ENCODE measurements at regions not wholly inside any gene's neighbourhood (a gene's known extent, or its start where the extent isn't known, plus 50 kb on each side); places are given as distances from the start of the nearest gene placed in this dataset.

DNA sequence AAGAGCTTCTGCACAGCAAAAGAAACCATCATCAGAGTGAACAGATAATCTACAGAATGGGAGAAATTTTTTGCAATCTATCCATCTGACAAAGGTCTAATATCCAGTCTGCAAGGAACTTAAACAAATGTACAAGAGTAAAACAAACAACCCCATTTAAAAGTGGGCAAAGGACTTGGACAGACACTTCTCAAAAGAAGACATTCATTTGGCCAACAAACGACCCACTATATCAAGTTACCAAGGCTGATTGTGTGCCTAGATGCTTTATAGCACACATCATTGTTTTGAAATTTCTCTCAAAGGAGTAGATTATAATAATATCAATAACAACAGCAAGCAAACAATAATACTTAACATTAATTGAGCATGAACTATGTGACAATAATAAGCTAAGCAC lies 117.1 kb downstream of the TFPI2 start:
- TF ChIP-seq POLR2A (IDR thresholded peaks at IDR 0.05), result no peak
- TF ChIP-seq, protein P1, sequence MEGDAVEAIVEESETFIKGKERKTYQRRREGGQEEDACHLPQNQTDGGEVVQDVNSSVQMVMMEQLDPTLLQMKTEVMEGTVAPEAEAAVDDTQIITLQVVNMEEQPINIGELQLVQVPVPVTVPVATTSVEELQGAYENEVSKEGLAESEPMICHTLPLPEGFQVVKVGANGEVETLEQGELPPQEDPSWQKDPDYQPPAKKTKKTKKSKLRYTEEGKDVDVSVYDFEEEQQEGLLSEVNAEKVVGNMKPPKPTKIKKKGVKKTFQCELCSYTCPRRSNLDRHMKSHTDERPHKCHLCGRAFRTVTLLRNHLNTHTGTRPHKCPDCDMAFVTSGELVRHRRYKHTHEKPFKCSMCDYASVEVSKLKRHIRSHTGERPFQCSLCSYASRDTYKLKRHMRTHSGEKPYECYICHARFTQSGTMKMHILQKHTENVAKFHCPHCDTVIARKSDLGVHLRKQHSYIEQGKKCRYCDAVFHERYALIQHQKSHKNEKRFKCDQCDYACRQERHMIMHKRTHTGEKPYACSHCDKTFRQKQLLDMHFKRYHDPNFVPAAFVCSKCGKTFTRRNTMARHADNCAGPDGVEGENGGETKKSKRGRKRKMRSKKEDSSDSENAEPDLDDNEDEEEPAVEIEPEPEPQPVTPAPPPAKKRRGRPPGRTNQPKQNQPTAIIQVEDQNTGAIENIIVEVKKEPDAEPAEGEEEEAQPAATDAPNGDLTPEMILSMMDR (IDR thresholded peaks at IDR 0.05), result no peak
